Sigmoid colon (tissue), 4 donors: ENCODE measurements at regions not wholly inside any gene's neighbourhood (a gene's known extent, or its start where the extent isn't known, plus 50 kb on each side); places are given as distances from the start of the nearest gene placed in this dataset.

Experiments used
- CTCF ChIP-seq, 4 experiments: fragments of 450-650 bp in 3 of 4; fragments of 200-600 bp in 1 of 4; IDR thresholded peaks; one replicate each; pipeline ENCODE4 v1.5.1; 2016 to 2019; ENCODE audit warnings: antibody characterized with exemption in 4 of 4, mild to moderate bottlenecking in 3 of 4, moderate library complexity in 2 of 4
- EP300 ChIP-seq, 4 donors: sonication (generic); formaldehyde crosslinking; IDR thresholded peaks; one replicate each; pipeline ENCODE4 v1.6.1; 2017; ENCODE audit warnings: antibody characterized with exemption in 4 of 4
- POLR2A ChIP-seq, 2 donors: fragments of 450-650 bp; IDR thresholded peaks; one replicate each; pipeline ENCODE4 v1.6.1; 2016; ENCODE audit warnings: antibody characterized with exemption in 2 of 2, mild to moderate bottlenecking in 2 of 2, moderate library complexity in 2 of 2
- POLR2AphosphoS5 ChIP-seq, 4 donors: sonication (generic); formaldehyde crosslinking; IDR thresholded peaks; one replicate each; pipeline ENCODE4 v1.6.1; 2017; ENCODE audit warnings: antibody characterized with exemption in 4 of 4

GRCh38 chr19:30070968-30071632 is 129.1 kb downstream of the URI1 start:
- TF ChIP-seq CTCF (IDR thresholded peaks at IDR 0.05), result no peak
- no peak for TF ChIP-seq POLR2AphosphoS5 (IDR thresholded peaks at IDR 0.05)
- no peak for TF ChIP-seq POLR2A (IDR thresholded peaks at IDR 0.05)
- TF ChIP-seq EP300 (IDR thresholded peaks at IDR 0.05), result no peak
